ENCODE measurements at regions not wholly inside any gene's neighbourhood (a gene's known extent, or its start where the extent isn't known, plus 50 kb on each side); places are given as distances from the start of the nearest gene placed in this dataset.

DNA sequence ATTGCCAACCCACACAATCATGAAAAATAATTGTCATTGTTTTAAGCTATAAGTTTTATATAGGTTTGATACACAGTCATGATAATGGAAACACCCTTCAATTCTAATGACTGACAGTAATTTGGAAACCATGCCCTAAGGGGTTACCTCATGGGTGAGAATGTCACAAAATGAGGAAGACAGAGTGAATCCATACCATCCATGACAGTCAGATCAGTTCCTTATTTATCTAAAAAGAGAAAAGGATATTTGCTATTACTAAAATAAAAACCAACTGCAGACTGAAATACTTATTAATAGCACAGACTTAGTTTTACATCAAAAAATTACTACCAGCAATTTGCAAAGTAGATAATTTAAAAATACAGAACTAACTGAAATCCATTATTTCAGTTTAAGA is 437.8 kb downstream of the UTRN start:
- no peak for DNase-seq (ENCODE audit: low read depth, low spot score)

DNA sequence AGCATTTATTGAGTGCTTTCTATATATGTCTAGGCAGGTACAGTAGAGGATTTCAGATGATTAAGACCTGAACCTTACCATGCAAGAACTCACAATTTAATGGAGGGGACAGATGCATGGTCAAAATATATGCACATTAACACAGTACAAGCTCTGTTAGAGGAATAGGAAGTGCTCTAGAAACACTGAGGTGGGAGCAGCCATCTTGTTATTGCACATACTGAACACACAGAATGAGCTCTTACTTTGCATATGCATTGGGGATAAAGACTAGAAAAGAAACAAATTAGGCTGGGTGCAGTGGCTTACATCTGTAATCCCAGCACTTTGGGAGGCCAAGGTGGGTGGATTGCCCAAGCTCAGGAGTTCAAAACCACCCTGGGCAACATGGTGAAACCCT is 438.3 kb downstream of the UTRN start:
- no peak for DNase-seq (ENCODE audit: low read depth, low spot score)

DNA sequence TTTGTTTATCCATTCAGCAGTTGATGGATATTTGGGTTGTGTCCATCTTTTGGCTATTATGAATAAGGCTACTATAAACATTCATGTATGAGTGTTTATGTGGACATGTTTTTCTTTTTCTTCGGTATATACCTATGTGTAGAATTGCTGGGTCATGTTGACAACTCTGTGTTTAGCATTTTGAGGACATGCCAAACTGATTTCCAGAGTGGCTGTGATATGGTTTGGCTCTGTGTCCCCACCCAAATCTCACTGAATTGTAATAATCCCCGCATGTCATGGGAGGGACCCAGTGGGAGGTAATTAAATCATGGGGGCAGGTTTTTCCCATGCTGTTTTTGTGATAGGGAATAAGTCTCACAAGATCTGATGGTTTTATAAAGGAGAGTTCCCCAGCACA is 439.7 kb downstream of the UTRN start:
- DNase-seq (ENCODE audit: low read depth, low spot score), result no peak

DNA sequence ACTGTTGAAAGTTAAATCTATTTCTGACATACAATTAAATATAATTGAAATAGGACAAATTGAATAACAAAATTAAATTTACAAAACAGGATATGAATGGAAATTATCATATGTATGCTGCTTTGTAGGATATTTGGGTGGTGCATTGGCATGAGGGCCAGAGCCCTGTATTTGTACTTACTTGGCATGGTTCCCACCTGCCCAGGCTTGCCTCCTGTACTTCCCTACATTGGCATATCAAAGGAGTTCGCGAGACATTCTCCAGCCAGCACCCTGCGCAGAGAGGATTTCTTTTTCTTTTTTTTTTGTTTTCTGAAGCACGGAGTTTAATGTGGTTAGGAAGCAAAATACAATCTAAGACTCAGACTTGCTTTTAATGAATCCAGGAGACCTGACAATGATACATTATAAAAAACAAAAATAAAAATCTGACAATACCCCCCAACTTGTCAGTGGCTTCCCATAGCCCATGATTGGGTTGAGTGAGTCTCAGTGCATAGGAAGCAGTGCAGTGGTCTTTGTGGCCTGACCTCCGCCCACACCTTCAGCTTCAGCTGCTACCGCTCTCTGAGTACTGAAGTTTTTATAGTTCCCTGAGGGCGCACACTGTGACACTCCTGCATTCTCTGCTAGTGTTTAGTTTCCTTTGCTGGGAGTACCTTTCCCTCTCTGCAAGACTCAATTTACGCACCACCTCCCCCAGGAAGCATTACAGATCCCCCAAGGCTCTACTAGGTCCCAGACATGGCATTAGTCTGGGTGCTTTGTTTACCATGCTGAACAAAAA is 440.8 kb downstream of the UTRN start:
- no peak for DNase-seq (ENCODE audit: low read depth, low spot score)

DNA sequence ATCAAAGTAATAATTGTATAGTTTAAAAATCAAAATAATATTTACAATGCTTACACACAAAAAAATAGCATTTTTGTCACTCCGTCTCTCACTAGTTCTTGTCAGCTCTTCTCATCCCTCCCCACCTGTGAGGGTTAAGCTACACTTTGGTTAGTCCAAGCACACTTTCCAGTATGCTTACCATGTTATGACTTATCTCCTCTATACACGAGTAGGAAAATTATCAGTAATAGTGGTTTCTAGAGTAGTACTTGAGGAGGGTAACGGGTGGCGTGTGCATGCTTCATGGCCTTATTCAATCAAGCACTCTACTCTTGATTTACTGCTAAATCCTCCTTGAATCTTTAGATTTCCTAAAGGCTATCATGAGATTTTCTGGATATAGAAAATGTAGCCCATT is 443.7 kb downstream of the UTRN start:
- DNase-seq (ENCODE audit: low read depth, low spot score), result no peak

DNA sequence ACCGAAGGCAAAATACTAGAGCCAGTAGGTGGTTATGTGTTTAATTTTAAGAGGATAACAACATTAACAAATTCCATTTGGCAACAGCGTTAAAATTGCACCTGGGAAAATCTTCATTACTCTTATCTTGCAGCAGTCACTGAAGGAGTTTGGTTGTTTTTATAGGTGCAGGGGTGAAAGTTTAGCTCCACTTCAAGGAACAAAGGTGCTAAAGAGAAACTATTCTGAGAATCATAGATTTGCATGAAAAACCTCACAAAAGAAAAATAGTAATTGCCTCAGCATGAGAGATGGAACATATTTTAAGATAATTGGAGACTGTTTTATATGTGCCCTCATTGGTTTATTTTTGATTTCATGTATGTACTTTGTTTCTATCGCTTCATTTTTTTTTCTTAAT is 444.4 kb downstream of the UTRN start:
- DNase-seq (ENCODE audit: low read depth, low spot score), result no peak

DNA sequence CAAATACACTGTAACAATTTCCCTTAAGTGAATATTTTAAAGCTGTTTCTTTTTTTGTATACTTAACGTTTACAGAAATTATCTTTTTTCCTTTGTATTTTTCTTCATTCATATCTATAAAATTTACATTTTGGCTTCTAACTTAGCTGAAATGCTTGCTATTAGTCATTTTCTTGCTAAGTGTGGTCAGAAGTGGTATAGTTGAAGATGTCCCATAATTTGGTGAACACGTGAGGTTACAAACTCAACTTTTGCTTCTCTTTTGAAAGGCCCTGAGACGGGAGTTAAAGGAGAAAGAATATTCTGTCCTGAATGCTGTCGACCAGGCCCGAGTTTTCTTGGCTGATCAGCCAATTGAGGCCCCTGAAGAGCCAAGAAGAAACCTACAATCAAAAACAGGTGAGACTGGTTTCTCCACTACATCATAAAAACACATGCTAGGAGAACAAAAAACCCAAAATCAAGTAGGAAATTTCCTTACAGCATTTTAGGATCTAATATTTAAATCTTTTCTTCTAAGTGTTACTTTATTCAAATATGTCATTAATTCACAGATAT is 445.0 kb downstream of the UTRN start:
- no peak for DNase-seq (ENCODE audit: low read depth, low spot score)

DNA sequence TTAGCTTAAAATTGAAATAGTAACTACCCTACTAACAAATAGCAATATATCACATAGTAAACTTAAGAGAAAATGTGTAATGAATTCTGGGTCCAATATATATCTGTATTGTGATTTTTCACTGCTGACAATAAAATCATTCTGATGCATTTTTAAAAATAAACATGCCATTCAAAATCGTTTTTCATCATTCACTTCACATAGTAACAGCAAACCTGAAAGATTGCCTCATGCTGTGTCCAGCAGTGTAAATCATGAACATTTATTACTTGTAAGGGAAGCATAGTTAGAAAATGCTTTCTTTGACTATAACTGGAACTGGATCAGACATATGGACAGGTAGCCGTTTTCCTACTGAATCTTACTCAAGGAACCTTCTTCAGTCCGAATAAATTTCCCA is 446.1 kb downstream of the UTRN start:
- no peak for DNase-seq (ENCODE audit: low read depth, low spot score)

DNA sequence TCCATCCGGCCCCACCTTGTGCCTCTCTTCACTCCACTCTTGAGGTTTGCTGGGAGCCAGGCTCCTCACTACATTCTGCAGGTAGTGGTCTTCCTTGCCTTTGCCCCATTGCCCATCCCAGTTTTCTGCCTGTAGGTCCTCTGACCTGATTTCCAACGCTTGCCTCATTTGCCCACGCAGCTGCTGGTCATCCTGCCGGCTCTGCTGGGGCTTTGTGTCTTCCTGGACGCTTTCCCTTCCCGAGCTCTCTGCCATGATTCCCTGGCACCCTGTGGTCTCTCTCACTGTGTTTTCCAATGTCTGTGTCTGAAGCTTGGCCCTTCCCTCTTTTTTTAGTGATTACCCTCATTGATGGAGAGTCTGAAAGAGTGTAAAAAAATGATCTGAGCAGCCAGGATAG is 451.6 kb downstream of the UTRN start:
- DNase-seq (ENCODE audit: low read depth, low spot score), result no peak

DNA sequence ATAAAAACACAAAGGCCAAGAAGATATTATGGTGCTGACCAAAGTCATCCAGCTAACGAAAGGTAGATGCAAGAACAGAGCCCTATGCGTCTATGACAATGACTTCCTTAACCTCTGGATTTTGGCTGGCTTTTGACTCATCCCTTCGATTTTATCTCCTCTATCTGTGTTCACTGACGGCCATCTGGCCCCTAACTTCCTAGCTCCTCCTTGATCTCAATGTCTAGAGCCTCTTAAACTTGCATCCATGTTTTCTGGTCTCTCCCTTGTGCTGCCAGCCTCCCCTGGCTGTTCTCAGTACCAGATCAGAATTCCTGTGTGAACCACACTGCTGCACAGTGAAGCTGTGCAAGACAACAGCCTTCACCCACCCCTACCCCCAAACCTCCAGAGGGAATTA is 452.9 kb downstream of the UTRN start:
- DNase-seq (ENCODE audit: low read depth, low spot score), result no peak

DNA sequence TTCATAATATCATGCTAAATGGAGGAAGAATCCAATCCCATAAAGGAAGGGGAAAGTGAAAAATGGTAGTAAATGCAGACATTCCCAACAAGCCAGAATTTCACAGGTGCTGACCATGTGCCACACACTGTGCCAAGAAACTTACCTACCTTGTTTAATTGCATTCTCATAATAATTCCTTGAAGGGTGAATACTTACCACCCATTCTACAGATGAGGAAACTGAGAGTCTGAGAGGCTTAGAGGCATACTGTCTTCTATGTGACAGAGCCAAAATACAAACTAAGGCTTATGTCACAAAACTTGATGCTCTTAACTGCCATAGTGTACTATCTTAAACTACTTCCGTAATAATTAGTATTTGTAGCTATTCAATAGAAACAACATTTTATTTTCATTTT is 454.7 kb downstream of the UTRN start:
- DNase-seq (ENCODE audit: low read depth, low spot score), result no peak

DNA sequence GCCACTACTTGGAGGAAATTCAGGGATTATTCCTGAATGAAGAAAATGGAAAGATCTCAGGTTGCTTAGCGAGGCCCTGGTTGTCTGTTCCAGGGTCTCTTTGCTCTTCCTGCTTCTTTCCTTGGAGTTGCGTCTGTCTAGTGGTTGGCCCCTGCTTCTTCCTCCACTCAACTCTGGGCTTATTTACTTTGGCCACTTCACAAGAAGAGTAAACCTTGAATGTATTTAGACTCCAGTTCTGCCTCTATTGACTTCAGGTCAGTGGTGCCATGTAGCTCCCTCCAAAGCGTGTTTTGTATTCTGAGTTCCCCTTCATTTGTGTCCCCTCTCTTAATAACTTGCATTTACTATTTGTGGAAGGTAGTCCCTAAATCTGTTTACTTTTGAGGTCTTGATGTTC is 456.5 kb downstream of the UTRN start:
- no peak for DNase-seq (ENCODE audit: low read depth, low spot score)

DNA sequence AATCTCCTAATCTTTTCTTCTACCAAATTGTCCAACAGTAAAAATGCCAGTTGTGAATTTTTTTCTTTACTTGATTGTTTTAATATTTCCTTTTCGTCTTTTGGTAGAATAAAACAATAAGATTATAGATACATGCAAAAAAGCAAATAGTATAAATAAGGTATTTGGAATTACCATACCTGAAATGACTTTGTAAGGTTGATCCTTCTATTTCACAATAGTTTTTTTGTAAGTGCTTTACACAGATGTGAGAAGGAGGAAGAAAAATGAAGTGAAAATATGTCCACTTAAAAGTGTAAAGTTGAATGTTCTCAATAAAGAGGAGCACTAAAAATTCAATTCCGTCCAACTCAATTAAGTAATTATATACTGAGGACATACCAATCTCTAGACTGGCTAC is 457.6 kb downstream of the UTRN start:
- DNase-seq (ENCODE audit: low read depth, low spot score), result no peak

DNA sequence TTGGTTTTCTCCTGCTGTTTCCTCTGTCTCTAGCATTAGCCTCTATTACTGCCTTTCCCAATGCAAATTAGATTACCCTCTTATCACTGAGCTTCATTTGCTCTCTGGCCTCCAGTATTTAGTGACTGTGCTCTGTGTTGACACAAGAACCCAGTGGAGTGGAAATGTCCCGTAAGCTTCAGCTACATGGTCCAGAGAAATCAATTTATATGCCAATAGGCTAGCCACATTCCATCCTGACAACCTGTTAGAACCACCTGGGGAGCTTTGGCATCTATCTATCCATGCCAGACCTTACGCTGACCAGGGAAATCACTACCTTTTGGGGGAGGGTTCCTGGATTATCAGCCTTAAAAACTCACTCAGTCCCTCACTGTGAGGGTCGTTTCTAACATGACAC is 459.6 kb downstream of the UTRN start:
- DNase-seq (ENCODE audit: low read depth, low spot score), result peak; percentile 20

DNA sequence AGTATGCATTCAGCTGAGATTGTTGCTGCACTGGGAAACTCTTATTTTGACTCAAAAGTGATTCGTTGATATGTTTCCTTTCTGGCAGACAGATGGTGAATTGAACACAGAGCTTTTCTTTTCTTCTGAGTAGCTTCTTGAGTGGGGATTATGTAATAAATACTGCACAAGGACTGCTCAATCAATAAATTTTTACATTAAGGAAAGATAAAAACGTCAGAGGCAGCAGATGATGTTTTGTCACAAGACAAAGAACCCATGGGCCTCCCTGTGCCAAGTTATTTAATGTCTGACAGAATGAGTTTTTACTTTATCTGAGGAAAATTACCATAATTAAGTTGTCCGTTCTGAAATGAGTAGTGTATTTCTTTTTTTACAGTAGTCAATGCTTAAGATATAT is 460.3 kb downstream of the UTRN start:
- no peak for DNase-seq (ENCODE audit: low read depth, low spot score)

DNA sequence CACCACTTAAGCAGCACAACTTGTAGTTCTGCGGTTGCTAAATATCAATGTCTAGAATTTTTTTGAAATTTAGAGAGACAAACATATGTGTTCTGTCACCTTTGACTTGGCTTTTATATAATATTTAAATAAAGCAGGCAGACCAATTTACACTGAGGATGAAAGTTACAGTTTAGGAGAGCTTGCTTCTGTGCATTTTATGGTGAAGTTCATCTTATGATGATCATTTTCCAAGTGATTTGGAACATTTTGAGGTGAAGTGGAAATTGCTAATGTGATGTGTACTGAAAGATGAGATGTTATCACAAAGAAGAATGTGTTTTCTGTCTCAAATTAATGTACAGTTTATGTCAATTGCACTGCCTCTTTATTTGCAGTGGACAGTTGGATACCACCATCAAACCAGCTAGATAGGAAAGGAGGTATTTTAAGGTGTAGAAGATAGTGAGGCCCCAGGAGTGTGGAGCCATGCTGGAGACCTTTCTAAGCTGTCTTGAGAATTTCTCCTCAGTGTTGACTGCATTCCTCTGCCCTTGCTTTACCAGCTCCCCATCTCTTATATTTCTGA is 461.9 kb downstream of the UTRN start:
- DNase-seq (ENCODE audit: low read depth, low spot score), result no peak

DNA sequence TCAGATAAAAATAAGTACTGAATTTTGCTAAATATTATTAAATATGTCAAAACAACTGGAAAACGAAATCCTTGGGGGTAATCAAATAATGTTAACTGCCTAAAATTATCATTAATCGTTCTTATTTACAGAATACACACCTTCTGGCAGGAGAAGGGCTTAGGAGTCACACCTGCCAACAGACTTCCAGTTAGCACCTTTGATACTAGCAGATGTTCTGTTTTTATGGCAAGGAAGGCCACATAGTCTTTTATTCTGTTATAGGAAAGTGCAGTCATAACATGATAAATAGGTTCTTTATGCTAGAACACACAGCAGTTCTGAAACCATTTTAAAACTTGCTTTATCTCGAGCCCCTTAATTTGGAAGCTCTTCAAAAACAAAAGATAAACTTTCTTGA is 464.1 kb downstream of the UTRN start:
- DNase-seq (ENCODE audit: low read depth, low spot score), result no peak

DNA sequence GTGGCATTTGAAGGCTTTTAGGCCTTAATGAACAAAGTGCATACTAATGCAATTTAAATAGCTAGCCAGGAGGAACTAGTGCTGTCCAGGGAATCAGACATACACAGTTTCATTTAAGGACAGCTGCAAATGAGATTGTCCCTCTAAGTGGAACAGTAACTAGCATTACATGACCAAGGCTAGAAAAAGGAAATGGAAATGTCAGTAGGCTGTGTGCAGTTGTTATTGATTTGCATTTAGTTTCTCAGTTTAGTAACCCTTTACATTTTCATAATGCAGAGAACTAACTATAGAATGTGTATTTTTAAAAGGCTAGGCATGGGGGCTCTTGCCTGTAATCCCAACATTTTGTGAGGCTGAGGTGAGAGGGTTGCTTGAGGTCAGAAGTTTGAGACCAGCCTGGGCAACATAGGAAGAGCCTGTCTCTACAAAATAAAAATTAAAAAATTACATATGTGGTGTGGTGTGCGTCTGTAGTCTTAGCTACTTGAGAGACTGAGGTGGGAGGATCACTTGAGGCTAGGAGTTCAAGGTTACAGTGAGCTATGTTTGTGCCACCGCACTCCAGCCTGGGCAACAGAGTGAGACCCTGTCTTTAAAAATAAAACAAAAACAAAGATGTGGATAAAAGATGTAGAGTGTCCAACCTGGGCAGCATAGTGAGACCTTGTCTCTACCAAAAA is 468.0 kb downstream of the UTRN start:
- no peak for DNase-seq (ENCODE audit: low read depth, low spot score)

DNA sequence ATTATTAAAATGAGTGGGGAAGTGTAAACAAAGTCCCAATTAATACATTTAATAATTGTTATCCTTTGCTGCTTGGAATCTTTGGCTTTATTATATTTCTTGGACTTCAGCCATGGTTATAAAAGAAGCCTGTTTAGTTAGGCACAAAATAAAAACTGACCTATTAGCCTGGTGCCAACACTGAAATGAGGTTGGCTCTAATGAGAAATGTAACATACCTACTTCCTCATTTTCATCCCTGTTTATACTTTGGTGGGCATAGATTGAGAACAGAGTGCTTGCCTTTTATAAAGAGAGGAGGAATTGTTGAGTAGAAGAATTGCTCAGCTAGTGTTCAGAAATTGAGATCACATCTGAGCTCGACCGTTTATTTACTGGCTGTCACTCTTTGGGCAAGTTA is 471.3 kb downstream of the UTRN start:
- no peak for DNase-seq (ENCODE audit: low read depth, low spot score)

DNA sequence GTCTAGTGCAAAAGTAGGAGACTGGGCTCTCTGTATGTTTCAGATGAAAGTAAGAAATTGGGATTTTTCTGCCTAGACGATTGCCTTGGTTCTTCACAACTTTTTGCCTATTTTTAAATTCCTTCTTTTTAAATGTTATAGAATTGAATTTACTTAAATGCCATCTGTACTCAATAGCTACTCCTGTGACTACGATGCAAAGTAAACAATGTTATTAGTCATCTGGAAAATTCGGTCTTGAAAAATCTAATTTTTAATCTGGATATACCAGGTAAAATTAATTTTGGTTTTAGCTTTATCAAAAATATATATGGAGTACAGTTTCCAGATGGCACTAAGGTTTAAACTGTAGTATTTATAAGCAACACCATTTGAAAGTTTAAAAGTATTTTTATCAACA is 472.2 kb downstream of the UTRN start:
- no peak for DNase-seq (ENCODE audit: low read depth, low spot score)

DNA sequence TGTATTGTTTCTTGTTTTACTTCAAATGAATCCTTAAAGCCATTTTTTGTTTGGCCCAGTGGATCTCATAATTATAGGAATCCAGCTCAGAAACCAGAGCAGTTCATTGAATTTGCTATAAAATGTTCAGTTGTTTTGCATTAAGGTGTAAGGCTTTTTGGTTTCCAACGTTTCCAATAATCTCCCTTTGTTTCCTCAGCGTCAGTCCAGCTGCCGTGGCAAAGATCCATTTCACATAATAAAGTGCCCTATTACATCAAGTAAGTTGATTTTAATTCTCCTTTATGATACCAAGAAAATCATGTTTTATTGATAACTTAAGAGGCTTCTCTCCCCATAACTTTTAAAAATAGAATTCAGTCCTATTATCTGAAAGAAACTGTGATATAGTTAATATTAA is 472.6 kb downstream of the UTRN start:
- no peak for DNase-seq (ENCODE audit: low read depth, low spot score)

DNA sequence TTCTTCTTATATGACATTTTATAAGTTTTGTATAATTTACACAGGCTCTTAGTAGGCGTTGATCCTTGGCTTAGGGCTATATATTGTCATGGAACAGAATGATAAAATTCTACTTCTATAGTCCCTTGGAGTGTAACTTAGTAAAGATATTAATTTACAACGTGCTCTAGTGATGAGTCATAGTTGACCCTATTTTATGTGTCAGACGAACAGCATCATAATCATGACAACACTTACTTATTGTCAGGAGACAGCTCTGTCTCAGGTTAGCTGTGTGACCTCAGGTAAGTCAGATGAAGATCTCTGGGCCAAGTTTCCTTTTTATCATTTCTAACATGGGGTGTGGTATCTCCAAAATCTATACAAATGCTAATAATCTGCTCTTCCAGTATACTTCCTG is 473.5 kb downstream of the UTRN start:
- DNase-seq (ENCODE audit: low read depth, low spot score), result no peak

DNA sequence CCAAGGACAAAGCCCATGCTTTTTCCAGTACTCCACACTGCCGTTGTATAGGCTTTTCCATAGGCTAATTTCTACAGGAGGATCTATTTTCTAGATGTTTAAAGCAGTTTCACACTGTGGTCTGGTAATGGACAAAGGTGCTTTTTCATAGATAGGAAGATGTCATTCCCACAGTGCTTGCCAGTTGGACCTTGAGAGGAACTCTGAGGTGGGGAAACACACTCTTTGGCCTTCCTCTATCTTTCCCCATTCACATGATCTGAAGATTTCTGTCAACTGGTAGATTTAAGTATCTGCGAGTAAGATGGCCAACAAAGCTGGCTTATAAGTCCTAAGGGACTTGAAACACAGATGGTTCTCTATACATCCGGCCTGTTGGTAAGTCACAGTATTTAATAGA is 477.3 kb downstream of the UTRN start:
- DNase-seq (ENCODE audit: low read depth, low spot score), result no peak

Measured in iPS DF 19.7 (cell line).